PC-3 (cell line): ENCODE measurements at regions not wholly inside any gene's neighbourhood (a gene's known extent, or its start where the extent isn't known, plus 50 kb on each side); places are given as distances from the start of the nearest gene placed in this dataset.

Experiments used
- ATAC-seq: fragments of 200-7000 bp; cut with Tn5 transposase; 2 replicates; pipeline ENCODE4 v1.9.1; 2020; ENCODE audit warnings: mild to moderate bottlenecking, moderate library complexity
- BruUV-seq: library from RNA; stranded (reverse); fragments of 400-500 nt; replicated peaks from 2 replicates; lab custom pipeline; 2021; lab: Mats Ljungman, UMichigan
- CTCF ChIA-PET: fragments of 300-600 bp; sonication (Branson Sonifier 250); formaldehyde crosslinking; loops from one replicate; lab custom pipeline; 2022; ENCODE audit warnings: antibody characterized with exemption; lab: Charles Lee
- POLR2A ChIA-PET: fragments of 300-600 bp; sonication (Branson Sonifier 250); formaldehyde crosslinking; loops from one replicate; lab custom pipeline; 2022; ENCODE audit warnings: antibody characterized with exemption; ENCODE audit not compliant: unreplicated experiment; lab: Charles Lee
- DNase-seq: peaks from one replicate; pipeline ENCODE4 v3.0.0-alpha.2; 2015
- H2AFZ ChIP-seq: fragments of 300-600 bp; sonication (generic); 2 replicates; pipeline ENCODE4 v1.6.0; 2016; ENCODE audit warnings: antibody characterized with exemption, low read length
- H3F3A ChIP-seq: fragments of 300-600 bp; sonication (generic); one replicate; pipeline ENCODE4 v1.6.0; 2017; ENCODE audit warnings: antibody characterized with exemption, low read length, control low read depth, mild to moderate bottlenecking; ENCODE audit not compliant: unreplicated experiment
- H3K27ac ChIP-seq: fragments of 300-600 bp; sonication (generic); 2 replicates; pipeline ENCODE4 v1.5.1; 2016; ENCODE audit warnings: mild to moderate bottlenecking, low read length
- H3K27me3 ChIP-seq: fragments of 300-600 bp; sonication (generic); 2 replicates; pipeline ENCODE4 v1.6.1; 2016; ENCODE audit warnings: low read length, mixed read lengths
- H3K36me3 ChIP-seq: fragments of 300-600 bp; sonication (generic); 2 replicates; pipeline ENCODE4 v1.6.1; 2016; ENCODE audit warnings: low read depth, mixed run types, low read length, mixed read lengths
- H3K4me1 ChIP-seq: fragments of 300-600 bp; sonication (generic); 2 replicates; pipeline ENCODE4 v1.5.1; 2016; ENCODE audit warnings: low read length; ENCODE audit not compliant: insufficient read depth
- H3K4me2 ChIP-seq: fragments of 300-600 bp; sonication (generic); 2 replicates; pipeline ENCODE4 v1.6.0; 2016; ENCODE audit warnings: low read length
- H3K4me3 ChIP-seq: fragments of 300-600 bp; sonication (generic); 2 replicates; pipeline ENCODE4 v1.5.1; 2016; ENCODE audit warnings: mild to moderate bottlenecking, low read length, mixed read lengths
- H3K79me2 ChIP-seq: fragments of 300-600 bp; sonication (generic); 2 replicates; pipeline ENCODE4 v1.6.1; 2017; ENCODE audit warnings: low read length, mixed read lengths
- H3K9ac ChIP-seq: fragments of 300-600 bp; sonication (generic); 2 replicates; pipeline ENCODE4 v1.6.0; 2016; ENCODE audit warnings: mild to moderate bottlenecking, low read length
- H3K9me2 ChIP-seq: fragments of 300-600 bp; sonication (generic); replicated peaks from 2 replicates; pipeline ENCODE4 v1.6.1; 2016; ENCODE audit warnings: mixed run types, low read length, mixed read lengths
- H3K9me3 ChIP-seq: fragments of 300-600 bp; sonication (generic); 2 replicates; pipeline ENCODE4 v1.6.1; 2016; ENCODE audit warnings: low read length, mixed read lengths
- H4K20me1 ChIP-seq: fragments of 300-600 bp; sonication (generic); 2 replicates; pipeline ENCODE4 v1.6.1; 2016; ENCODE audit warnings: low read length, mixed read lengths
- CTCF ChIP-seq: fragments of 300-600 bp; sonication (generic); conservative IDR thresholded peaks from 2 replicates; pipeline ENCODE4 v1.5.1; 2017; ENCODE audit warnings: antibody characterized with exemption, low read depth, mild to moderate bottlenecking, low read length
- EZH2 ChIP-seq: fragments of 300-600 bp; sonication (generic); IDR thresholded peaks from one replicate; pipeline ENCODE4 v1.6.1; 2017; ENCODE audit warnings: antibody characterized with exemption, mild to moderate bottlenecking, low read length; ENCODE audit not compliant: unreplicated experiment
- EZH2phosphoT487 ChIP-seq: fragments of 300-600 bp; sonication (generic); IDR thresholded peaks from 2 replicates; pipeline ENCODE4 v1.6.1; 2018; ENCODE audit warnings: mild to moderate bottlenecking, antibody characterized with exemption, low read length, borderline replicate concordance
- intact Hi-C: fragments of 100-400 bp; cut with micrococcal nuclease; formaldehyde crosslinking; loops from 2 replicates; pipeline ENCODE4 v1.9.0; 2023

GRCh38 chr15:39161096-39161495, 419.8 kb upstream of the THBS1 start:
- intact Hi-C loops = no loop called here
- no TSS peak for BruUV-seq

GRCh38 chr15:39165020-39165706, 415.7 kb upstream of the THBS1 start:
- intact Hi-C loops = no loop called here
- Histone ChIP-seq H3K36me3 (no peaks in the 10 kb centered on the region), H4K20me1 (no peaks in the 10 kb centered on the region), H3K9me3 (no peaks in the 10 kb centered on the region), H3F3A (no peaks in the 10 kb centered on the region), H3K27ac (no peak overlapping the region), H3K4me3 (no peak overlapping the region), H3K27me3 (no peaks in the 10 kb centered on the region), H3K4me1 (no peaks in the 10 kb centered on the region), H3K9ac (no peak overlapping the region), H3K9me2 (no peaks in the 10 kb centered on the region), H3K4me2 (no peak overlapping the region), H3K79me2 (no peaks in the 10 kb centered on the region), H2AFZ (no peak overlapping the region)
- DNase-seq = no peak
- ATAC-seq = no peak
- CTCF ChIA-PET = no interaction called here
- TF ChIP-seq EZH2phosphoT487 (no peak), CTCF (no peak), EZH2 (no peak)
- POLR2A ChIA-PET = no interaction called here
- no TSS peak for BruUV-seq

More at GRCh38 chr15:39161096-39161495, 419.8 kb upstream of the THBS1 start:
- Histone ChIP-seq H3K4me1 (no peaks in the 10 kb centered on the region), H3F3A (no peaks in the 10 kb centered on the region), H3K27ac (no peak overlapping the region), H3K9ac (no peak overlapping the region), H3K36me3 (no peaks in the 10 kb centered on the region), H4K20me1 (no peaks in the 10 kb centered on the region), H3K27me3 (no peaks in the 10 kb centered on the region), H3K4me3 (no peak overlapping the region), H3K4me2 (no peak overlapping the region), H3K9me2 (no peaks in the 10 kb centered on the region), H3K79me2 (no peaks in the 10 kb centered on the region), H3K9me3 (no peaks in the 10 kb centered on the region), H2AFZ (no peak overlapping the region)
- no peak for ATAC-seq
- POLR2A ChIA-PET = no interaction called here
- TF ChIP-seq CTCF (no peak), EZH2phosphoT487 (no peak), EZH2 (no peak)
- CTCF ChIA-PET = no interaction called here
- DNase-seq = no peak

- Histone ChIP-seq H3K9me3 (no peaks in the 10 kb centered on the region), H3K27me3 (no peaks in the 10 kb centered on the region), H4K20me1 (no peaks in the 10 kb centered on the region), H3K79me2 (no peaks in the 10 kb centered on the region), H3K27ac (no peak overlapping the region), H3F3A (no peaks in the 10 kb centered on the region), H3K9me2 (no peaks in the 10 kb centered on the region), H2AFZ (no peak overlapping the region), H3K36me3 (no peaks in the 10 kb centered on the region), H3K4me2 (no peak overlapping the region), H3K4me3 (no peak overlapping the region), H3K9ac (no peak overlapping the region), H3K4me1 (peaks cover 10% of the 10 kb centered on the region)
- ATAC-seq (no peak), DNase-seq (no peak)
- ChIA-PET CTCF (no interaction called here), POLR2A (no interaction called here)
- intact Hi-C loops = no loop called here
- TF ChIP-seq EZH2phosphoT487 = no peak
- no peak for TF ChIP-seq EZH2
- no peak for TF ChIP-seq CTCF
- BruUV-seq = no TSS peak
Measured at GRCh38 chr15:39167164-39168058, 413.5 kb upstream of the THBS1 start.
